ENCODE measurements at regions not wholly inside any gene's neighbourhood (a gene's known extent, or its start where the extent isn't known, plus 50 kb on each side); places are given as distances from the start of the nearest gene placed in this dataset.

DNA sequence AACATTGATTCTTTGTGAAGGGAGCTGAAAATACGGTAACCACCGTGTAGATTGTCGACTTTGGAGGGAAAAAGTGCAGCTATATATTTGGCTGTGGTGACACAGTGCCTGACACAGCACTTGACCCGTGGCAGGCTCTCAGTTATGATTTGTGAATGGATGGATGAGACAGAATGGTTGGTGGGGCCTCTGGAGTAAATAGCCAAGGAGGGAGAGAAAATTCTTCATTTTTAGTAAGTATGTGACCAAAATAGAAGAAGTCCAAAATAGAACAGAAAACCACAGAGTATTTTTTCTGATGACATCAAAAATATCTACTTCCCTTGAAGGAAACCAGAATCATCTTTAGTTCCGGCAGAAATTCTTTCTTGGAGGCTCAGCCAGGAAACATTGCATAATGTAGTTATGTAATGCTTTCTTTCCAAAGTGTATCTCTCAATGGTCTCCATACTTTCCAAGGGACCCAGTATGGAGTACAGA, 82.0 kb upstream of the WSCD2 start:
- TF ChIP-seq CTCF (IDR thresholded peaks at IDR 0.05; ENCODE audit: low read depth, low read length): no peak
- no peaks in the 10 kb centered on the region for H3K36me3 ChIP-seq
- H3K4me1 ChIP-seq: no peaks in the 10 kb centered on the region
- 0 out of 2 replicates have a peak overlapping the region, but pooled peaks have one; percentile 5 for H3K4me3 ChIP-seq (ENCODE audit: low read depth, low read length)
- no peaks in the 10 kb centered on the region for H3K27me3 ChIP-seq
- no peaks in the 10 kb centered on the region for H3K9me3 ChIP-seq
- no peak for DNase-seq

GRCh38 chr12:108048686-108049085, 80.4 kb upstream of the WSCD2 start:
- no peaks in the 10 kb centered on the region for H3K9me3 ChIP-seq
- no peaks in the 10 kb centered on the region for H3K4me1 ChIP-seq
- no peaks in the 10 kb centered on the region for H3K36me3 ChIP-seq
- TF ChIP-seq CTCF (IDR thresholded peaks at IDR 0.05; ENCODE audit: low read depth, low read length): no peak
- DNase-seq: no peak
- H3K4me3 ChIP-seq (ENCODE audit: low read depth, low read length): no peak overlapping the region
- H3K27me3 ChIP-seq: no peaks in the 10 kb centered on the region; the same call in 1 of the 2 replicates

- TF ChIP-seq CTCF (IDR thresholded peaks at IDR 0.05; ENCODE audit: low read depth, low read length): no peak
- Histone ChIP-seq H3K9me3 (no peaks in the 10 kb centered on the region), H3K4me1 (no peaks in the 10 kb centered on the region), H3K36me3 (no peaks in the 10 kb centered on the region), H3K4me3 (ENCODE audit: low read depth, low read length) (no peak overlapping the region), H3K27me3 (peaks cover 3% of the 10 kb centered on the region; the same call in 1 of the 2 replicates)
- no peak for DNase-seq
Observed at GRCh38 chr12:108050696-108051095, 78.4 kb upstream of the WSCD2 start.

- DNase-seq: no peak
- Histone ChIP-seq H3K4me3 (ENCODE audit: low read depth, low read length) (no peak overlapping the region), H3K4me1 (no peaks in the 10 kb centered on the region), H3K27me3 (peaks cover 3% of the 10 kb centered on the region; the same call in 1 of the 2 replicates), H3K9me3 (no peaks in the 10 kb centered on the region), H3K36me3 (no peaks in the 10 kb centered on the region)
- TF ChIP-seq CTCF (IDR thresholded peaks at IDR 0.05; ENCODE audit: low read depth, low read length): no peak
Observed at GRCh38 chr12:108052260-108052659, 76.8 kb upstream of the WSCD2 start.

DNA sequence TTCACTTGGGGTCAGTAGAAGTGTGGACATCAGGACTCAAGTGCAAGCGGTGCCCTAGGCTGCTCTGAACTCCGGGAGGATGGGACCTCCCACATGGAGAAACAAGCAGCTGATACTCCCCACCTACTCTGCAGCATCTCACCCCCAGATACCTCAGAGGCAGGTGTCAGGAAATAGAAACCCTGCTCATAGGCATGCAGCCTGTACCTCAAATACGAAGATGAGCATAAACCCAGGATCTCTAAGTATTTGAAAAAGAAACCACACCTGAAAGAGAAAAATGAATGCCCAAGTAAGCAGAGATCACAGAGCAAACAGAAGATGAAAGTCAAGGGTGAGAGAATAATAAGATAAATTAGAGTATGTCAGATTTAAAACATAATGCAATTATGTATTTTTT, 75.6 kb upstream of the WSCD2 start:
- no peaks in the 10 kb centered on the region for H3K36me3 ChIP-seq
- no peak for DNase-seq
- peaks cover 3% of the 10 kb centered on the region; the same call in 1 of the 2 replicates for H3K27me3 ChIP-seq
- no peaks in the 10 kb centered on the region for H3K4me1 ChIP-seq
- H3K9me3 ChIP-seq: no peaks in the 10 kb centered on the region
- H3K4me3 ChIP-seq (ENCODE audit: low read depth, low read length): no peak overlapping the region
- TF ChIP-seq CTCF (IDR thresholded peaks at IDR 0.05; ENCODE audit: low read depth, low read length): no peak

DNA sequence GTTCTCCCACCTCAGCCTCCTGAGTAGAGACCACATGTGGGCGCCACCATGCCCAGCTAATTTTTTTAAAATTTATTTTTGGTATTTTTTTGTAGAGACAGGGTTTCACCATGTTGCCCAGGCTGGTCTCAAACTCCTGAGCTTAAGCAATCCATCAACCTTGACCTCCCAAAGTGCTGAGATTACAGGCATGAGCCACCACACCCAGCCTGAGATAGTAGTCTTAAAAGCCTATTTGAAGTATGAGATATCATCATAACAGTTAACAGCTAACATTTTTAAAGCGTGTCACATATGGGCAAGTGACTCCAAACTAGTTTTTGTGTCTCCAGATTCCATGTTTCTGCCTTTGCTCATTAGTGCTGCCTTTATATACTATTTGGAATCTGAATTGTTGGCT, 74.6 kb upstream of the WSCD2 start:
- no peak for DNase-seq
- Histone ChIP-seq H3K36me3 (no peaks in the 10 kb centered on the region), H3K4me3 (ENCODE audit: low read depth, low read length) (no peak overlapping the region), H3K9me3 (no peaks in the 10 kb centered on the region), H3K4me1 (no peaks in the 10 kb centered on the region), H3K27me3 (peaks cover 3% of the 10 kb centered on the region; the same call in 1 of the 2 replicates)
- no peak for TF ChIP-seq CTCF (IDR thresholded peaks at IDR 0.05; ENCODE audit: low read depth, low read length)

All from BE2C (cell line).